HL-60 (cell line): ENCODE measurements at regions not wholly inside any gene's neighbourhood (a gene's known extent, or its start where the extent isn't known, plus 50 kb on each side); places are given as distances from the start of the nearest gene placed in this dataset.

Experiments
- GABPA ChIP-seq: IDR thresholded peaks from 2 replicates; pipeline ENCODE4 v1.6.1; 2012; ENCODE audit warnings: low read depth
- POLR2AphosphoS5 ChIP-seq: IDR thresholded peaks from 2 replicates; pipeline ENCODE4 v1.6.1; 2012; ENCODE audit warnings: low read depth
- TF ChIP-seq, protein P1 (sequence below): IDR thresholded peaks from one replicate; pipeline ENCODE4 v1.5.1; 2011; ENCODE audit warnings: low read length, control low read depth, inconsistent platforms; ENCODE audit not compliant: insufficient read depth

DNA sequence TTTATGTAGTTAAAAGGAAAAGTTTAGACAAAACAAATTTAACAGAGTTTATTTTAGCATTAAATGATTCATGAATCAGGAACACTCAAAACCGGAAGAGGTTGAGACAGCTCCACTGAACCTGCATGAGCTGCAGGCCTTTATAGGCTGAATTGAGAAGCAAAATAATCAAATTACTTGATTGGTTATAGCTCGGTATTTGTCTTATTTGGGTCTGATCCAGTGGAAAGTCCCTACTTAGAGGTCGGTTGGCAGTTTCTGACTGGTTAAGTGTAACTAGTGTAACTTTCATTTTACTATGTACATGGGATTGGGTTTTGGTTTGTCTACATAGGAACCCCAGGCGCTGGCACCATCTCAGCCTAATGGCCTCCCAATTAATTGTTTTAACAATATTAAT lies 74.1 kb upstream of the PIK3R1 start:
- TF ChIP-seq, protein P1, sequence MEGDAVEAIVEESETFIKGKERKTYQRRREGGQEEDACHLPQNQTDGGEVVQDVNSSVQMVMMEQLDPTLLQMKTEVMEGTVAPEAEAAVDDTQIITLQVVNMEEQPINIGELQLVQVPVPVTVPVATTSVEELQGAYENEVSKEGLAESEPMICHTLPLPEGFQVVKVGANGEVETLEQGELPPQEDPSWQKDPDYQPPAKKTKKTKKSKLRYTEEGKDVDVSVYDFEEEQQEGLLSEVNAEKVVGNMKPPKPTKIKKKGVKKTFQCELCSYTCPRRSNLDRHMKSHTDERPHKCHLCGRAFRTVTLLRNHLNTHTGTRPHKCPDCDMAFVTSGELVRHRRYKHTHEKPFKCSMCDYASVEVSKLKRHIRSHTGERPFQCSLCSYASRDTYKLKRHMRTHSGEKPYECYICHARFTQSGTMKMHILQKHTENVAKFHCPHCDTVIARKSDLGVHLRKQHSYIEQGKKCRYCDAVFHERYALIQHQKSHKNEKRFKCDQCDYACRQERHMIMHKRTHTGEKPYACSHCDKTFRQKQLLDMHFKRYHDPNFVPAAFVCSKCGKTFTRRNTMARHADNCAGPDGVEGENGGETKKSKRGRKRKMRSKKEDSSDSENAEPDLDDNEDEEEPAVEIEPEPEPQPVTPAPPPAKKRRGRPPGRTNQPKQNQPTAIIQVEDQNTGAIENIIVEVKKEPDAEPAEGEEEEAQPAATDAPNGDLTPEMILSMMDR, result no peak
- TF ChIP-seq POLR2AphosphoS5 (no peak), GABPA (no peak)
